GM12878 (cell line): ENCODE measurements at regions not wholly inside any gene's neighbourhood (a gene's known extent, or its start where the extent isn't known, plus 50 kb on each side); places are given as distances from the start of the nearest gene placed in this dataset.

Experiments
- ATAC-seq: fragments of 200-7000 bp; cut with Tn5 transposase; 3 replicates; pipeline ENCODE4 v1.9.1; 2020; ENCODE audit warnings: mild to moderate bottlenecking, moderate library complexity
- BruUV-seq: library from RNA; stranded (reverse); fragments of 400-500 nt; replicated peaks from 2 replicates; lab custom pipeline; 2021; lab: Mats Ljungman, UMichigan
- CTCF ChIA-PET: fragments of 300-600 bp; sonication (Branson Sonifier 250); formaldehyde crosslinking; extraction: SDS; loops from one replicate; lab custom pipeline; 2021; ENCODE audit warnings: inconsistent platforms; lab: Yijun Ruan, JAX
- POLR2A ChIA-PET: fragments of 350-600 bp; formaldehyde crosslinking; extraction: SDS; loops from one replicate; lab custom pipeline; 2021; ENCODE audit warnings: inconsistent platforms; lab: Charles Lee
- RAD21 ChIA-PET: fragments of 300-600 bp; sonication (Branson Sonifier 250); formaldehyde crosslinking; loops from one replicate; lab custom pipeline; 2023; ENCODE audit warnings: antibody characterized with exemption; ENCODE audit not compliant: unreplicated experiment; lab: Charles Lee
- SMC1A ChIA-PET: fragments of 300-600 bp; sonication (Branson Sonifier 250); formaldehyde crosslinking; loops from one replicate; lab custom pipeline; 2023; ENCODE audit not compliant: unreplicated experiment, uncharacterized antibody; lab: Charles Lee
- DNase-seq: peaks from one replicate; pipeline ENCODE4 v3.0.0-alpha.2; 2011; ENCODE audit warnings: low read depth, low spot score
- FAIRE-seq: peaks from 3 replicates; lab custom pipeline; 2011; peaks lifted over from hg19 to GRCh38; lab: Jason Lieb, UNC
- H2AFZ ChIP-seq: 2 replicates; pipeline ENCODE4 v1.6.0; 2011; ENCODE audit warnings: low read depth, low read length, control low read depth; ENCODE audit not compliant: control insufficient read depth
- H3K27ac ChIP-seq: 2 replicates; pipeline ENCODE4 v1.5.1; 2011; ENCODE audit warnings: control low read depth; ENCODE audit not compliant: control insufficient read depth, insufficient read depth
- H3K27me3 ChIP-seq, 2 experiments: replicated peaks in 1 of 2; 2 replicates each; pipeline versions ENCODE4 v1.6.0 to v1.6.1; 2011; ENCODE audit warnings: low read length in 1 of 2; ENCODE audit not compliant: control insufficient read depth in 2 of 2, insufficient read depth in 2 of 2
- H3K36me3 ChIP-seq, 2 experiments: 2 replicates each; pipeline ENCODE4 v1.5.1; 2011; ENCODE audit warnings: low read length in 1 of 2; ENCODE audit not compliant: control insufficient read depth in 2 of 2, insufficient read depth in 2 of 2
- H3K4me1 ChIP-seq: 2 replicates; pipeline ENCODE4 v1.6.1; 2011; ENCODE audit warnings: mild to moderate bottlenecking, low read length, moderate library complexity, mixed read lengths; ENCODE audit not compliant: control insufficient read depth, insufficient read depth
- H3K4me2 ChIP-seq: 2 replicates; pipeline ENCODE4 v1.6.0; 2011; ENCODE audit warnings: control low read depth; ENCODE audit not compliant: control insufficient read depth, insufficient read depth
- H3K4me3 ChIP-seq: fragments of 200-600 bp; sonication (generic); 2 replicates; pipeline ENCODE4 v1.5.1; 2016
- H3K79me2 ChIP-seq: 2 replicates; pipeline ENCODE4 v1.6.0; 2011; ENCODE audit warnings: low read length; ENCODE audit not compliant: control insufficient read depth, insufficient read depth
- H3K9ac ChIP-seq: 2 replicates; pipeline ENCODE4 v1.8.0; 2011; ENCODE audit warnings: low read length, control low read depth, mixed read lengths; ENCODE audit not compliant: control insufficient read depth, insufficient read depth
- H3K9me3 ChIP-seq: replicated peaks from 3 replicates; pipeline ENCODE4 v1.5.1; 2011; ENCODE audit warnings: mild to moderate bottlenecking, low read length; ENCODE audit not compliant: control insufficient read depth, insufficient read depth
- H4K20me1 ChIP-seq: 2 replicates; pipeline ENCODE4 v1.6.0; 2011; ENCODE audit not compliant: control insufficient read depth, insufficient read depth
- BACH1 ChIP-seq: fragments of 450-650 bp; IDR thresholded peaks from 2 replicates; pipeline ENCODE4 v1.6.1; 2017; ENCODE audit warnings: mild to moderate bottlenecking, borderline replicate concordance
- DPF2 ChIP-seq: fragments of 450-650 bp; IDR thresholded peaks from 2 replicates; pipeline ENCODE4 v1.6.1; 2017; ENCODE audit warnings: mild to moderate bottlenecking
- FOS ChIP-seq: IDR thresholded peaks from 3 replicates; pipeline ENCODE4 v1.6.1; 2011; ENCODE audit warnings: borderline replicate concordance; ENCODE audit not compliant: insufficient read length; ENCODE audit errors: extremely low read depth
- KDM1A ChIP-seq: fragments of 200-600 bp; sonication (generic); IDR thresholded peaks from 2 replicates; pipeline ENCODE4 v1.6.1; 2016; ENCODE audit warnings: borderline replicate concordance
- MYC ChIP-seq: IDR thresholded peaks from 2 replicates; pipeline ENCODE4 v1.6.1; 2011; ENCODE audit warnings: mild to moderate bottlenecking, low read length, moderate library complexity, inconsistent platforms; ENCODE audit not compliant: insufficient read depth, insufficient replicate concordance, insufficient read length, severe bottlenecking
- NFYB ChIP-seq: IDR thresholded peaks from 2 replicates; pipeline ENCODE4 v1.6.1; 2011; ENCODE audit warnings: low read depth, mild to moderate bottlenecking, low read length, improper control_type of control experiment, moderate library complexity; ENCODE audit not compliant: insufficient read depth
- RELA ChIP-seq: fragments of 450-650 bp; IDR thresholded peaks from 2 replicates; pipeline ENCODE4 v1.8.0; 2014; ENCODE audit warnings: borderline replicate concordance; ENCODE audit not compliant: partially characterized antibody
- RFX5 ChIP-seq: IDR thresholded peaks from 2 replicates; pipeline ENCODE4 v1.6.1; 2011; ENCODE audit warnings: low read depth, low read length, improper control_type of control experiment
- TARDBP ChIP-seq: IDR thresholded peaks from 2 replicates; pipeline ENCODE4 v1.6.1; 2016; ENCODE audit warnings: borderline replicate concordance
- WGBS: methylation state at CpG from one replicate; pipeline ENCODE4 v1.1.6; 2016; ENCODE audit warnings: low lambda C conversion rate; ENCODE audit not compliant: insufficient replicate concordance, insufficient coverage; ENCODE audit errors: missing lambda C conversion rate; 5-methylcytosine and 5-hydroxymethylcytosine counted together
- in situ Hi-C: fragments of 300-500 bp; cut with MboI; formaldehyde crosslinking; loops from 9 replicates; pipeline ENCODE4 v1.14.3; 2018; ENCODE audit warnings: mixed read lengths
- intact Hi-C: fragments of 100-400 bp; cut with micrococcal nuclease; formaldehyde crosslinking; loops from one replicate; pipeline ENCODE4 v1.14.2; 2022; ENCODE audit not compliant: unreplicated experiment
- TF ChIP-seq, protein P1 (sequence below): fragments of 450-650 bp; IDR thresholded peaks from 2 replicates; pipeline ENCODE4 v1.6.1; 2017; ENCODE audit warnings: borderline replicate concordance
- TF ChIP-seq, protein P2 (sequence below): fragments of 450-650 bp; formaldehyde crosslinking; IDR thresholded peaks from 2 replicates; pipeline ENCODE4 v1.4.0; 2022; ENCODE audit warnings: mild to moderate bottlenecking, moderate library complexity
- TF ChIP-seq, protein P3 (sequence below): fragments of 450-650 bp; IDR thresholded peaks from 2 replicates; pipeline ENCODE4 v1.6.1; 2018; ENCODE audit warnings: mild to moderate bottlenecking, low read depth, moderate library complexity; ENCODE audit not compliant: partially characterized antibody
- TF ChIP-seq, protein P4 (sequence below): fragments of 450-650 bp; IDR thresholded peaks from 2 replicates; pipeline ENCODE4 v1.6.1; 2017; ENCODE audit warnings: mild to moderate bottlenecking

DNA sequence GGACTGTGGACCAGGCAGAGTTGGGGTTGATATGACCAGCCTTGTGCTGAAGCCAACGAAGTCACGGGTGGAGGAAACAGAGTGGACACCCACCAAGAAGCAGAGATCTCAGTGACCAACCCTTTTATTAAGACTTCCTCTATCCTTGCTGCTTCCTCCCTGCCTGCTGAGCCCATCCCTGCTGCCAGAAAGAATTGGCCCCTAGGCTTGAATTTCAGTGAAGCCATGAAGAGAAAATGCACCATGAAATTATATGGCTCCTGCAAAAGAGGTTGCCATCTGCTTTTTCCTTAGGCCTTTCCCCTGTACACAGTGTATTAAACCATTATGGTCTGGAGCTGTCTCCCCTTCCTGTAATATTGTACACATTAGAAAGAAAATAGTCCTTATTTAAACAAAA, 246.7 kb downstream of the HS3ST3B1 start (continued):
- TF ChIP-seq, protein P1, sequence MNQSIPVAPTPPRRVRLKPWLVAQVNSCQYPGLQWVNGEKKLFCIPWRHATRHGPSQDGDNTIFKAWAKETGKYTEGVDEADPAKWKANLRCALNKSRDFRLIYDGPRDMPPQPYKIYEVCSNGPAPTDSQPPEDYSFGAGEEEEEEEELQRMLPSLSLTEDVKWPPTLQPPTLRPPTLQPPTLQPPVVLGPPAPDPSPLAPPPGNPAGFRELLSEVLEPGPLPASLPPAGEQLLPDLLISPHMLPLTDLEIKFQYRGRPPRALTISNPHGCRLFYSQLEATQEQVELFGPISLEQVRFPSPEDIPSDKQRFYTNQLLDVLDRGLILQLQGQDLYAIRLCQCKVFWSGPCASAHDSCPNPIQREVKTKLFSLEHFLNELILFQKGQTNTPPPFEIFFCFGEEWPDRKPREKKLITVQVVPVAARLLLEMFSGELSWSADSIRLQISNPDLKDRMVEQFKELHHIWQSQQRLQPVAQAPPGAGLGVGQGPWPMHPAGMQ: no peak
- no peak for TF ChIP-seq KDM1A
- TF ChIP-seq, protein P2, sequence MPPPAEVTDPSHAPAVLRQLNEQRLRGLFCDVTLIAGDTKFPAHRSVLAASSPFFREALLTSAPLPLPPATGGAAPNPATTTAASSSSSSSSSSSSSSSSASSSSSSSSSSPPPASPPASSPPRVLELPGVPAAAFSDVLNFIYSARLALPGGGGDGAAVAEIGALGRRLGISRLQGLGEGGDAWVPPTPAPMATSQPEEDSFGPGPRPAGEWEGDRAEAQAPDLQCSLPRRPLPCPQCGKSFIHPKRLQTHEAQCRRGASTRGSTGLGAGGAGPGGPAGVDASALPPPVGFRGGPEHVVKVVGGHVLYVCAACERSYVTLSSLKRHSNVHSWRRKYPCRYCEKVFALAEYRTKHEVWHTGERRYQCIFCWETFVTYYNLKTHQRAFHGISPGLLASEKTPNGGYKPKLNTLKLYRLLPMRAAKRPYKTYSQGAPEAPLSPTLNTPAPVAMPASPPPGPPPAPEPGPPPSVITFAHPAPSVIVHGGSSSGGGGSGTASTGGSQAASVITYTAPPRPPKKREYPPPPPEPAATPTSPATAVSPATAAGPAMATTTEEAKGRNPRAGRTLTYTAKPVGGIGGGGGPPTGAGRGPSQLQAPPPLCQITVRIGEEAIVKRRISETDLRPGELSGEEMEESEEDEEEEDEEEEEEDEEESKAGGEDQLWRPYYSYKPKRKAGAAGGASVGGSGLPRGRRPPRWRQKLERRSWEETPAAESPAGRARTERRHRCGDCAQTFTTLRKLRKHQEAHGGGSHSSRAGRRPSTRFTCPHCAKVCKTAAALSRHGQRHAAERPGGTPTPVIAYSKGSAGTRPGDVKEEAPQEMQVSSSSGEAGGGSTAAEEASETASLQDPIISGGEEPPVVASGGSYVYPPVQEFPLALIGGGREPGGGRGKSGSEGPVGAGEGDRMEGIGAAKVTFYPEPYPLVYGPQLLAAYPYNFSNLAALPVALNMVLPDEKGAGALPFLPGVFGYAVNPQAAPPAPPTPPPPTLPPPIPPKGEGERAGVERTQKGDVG (CRISPR knock-in tag): no peak

DNA sequence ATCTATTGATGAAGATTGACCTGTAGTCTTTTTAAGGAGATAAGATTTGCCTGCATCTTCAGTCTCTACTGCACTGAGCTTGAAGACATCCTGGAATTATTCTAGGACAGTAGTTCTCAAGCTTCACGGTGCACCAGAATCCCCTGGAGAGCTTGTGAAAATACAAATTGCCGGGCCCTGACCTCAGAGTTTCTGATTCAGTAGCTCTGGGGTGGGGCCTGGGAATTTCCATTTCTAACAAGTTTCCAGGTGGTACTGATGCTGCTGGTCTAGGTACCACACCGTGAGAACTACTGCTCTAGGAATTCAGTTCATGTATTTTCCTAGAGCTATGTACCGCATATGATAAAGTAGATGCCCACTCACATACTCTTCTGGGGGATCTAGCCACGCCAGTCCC, 246.1 kb downstream of the HS3ST3B1 start:
- no peak for FAIRE-seq
- CTCF ChIA-PET: no interaction called here
- no peaks in the 10 kb centered on the region for H3K4me1 ChIP-seq
- no peak for DNase-seq
- no peaks in the 10 kb centered on the region for H3K36me3 ChIP-seq
- no peak overlapping the region for H3K4me3 ChIP-seq
- RAD21 ChIA-PET: no interaction called here
- no TSS peak for BruUV-seq
- in situ Hi-C loops (no loop called here), intact Hi-C loops (no loop called here)
- H4K20me1 ChIP-seq: no peaks in the 10 kb centered on the region
- POLR2A ChIA-PET: no interaction called here
- H2AFZ ChIP-seq: no peak overlapping the region
- H3K4me2 ChIP-seq: no peak overlapping the region
- TF ChIP-seq, protein P3, sequence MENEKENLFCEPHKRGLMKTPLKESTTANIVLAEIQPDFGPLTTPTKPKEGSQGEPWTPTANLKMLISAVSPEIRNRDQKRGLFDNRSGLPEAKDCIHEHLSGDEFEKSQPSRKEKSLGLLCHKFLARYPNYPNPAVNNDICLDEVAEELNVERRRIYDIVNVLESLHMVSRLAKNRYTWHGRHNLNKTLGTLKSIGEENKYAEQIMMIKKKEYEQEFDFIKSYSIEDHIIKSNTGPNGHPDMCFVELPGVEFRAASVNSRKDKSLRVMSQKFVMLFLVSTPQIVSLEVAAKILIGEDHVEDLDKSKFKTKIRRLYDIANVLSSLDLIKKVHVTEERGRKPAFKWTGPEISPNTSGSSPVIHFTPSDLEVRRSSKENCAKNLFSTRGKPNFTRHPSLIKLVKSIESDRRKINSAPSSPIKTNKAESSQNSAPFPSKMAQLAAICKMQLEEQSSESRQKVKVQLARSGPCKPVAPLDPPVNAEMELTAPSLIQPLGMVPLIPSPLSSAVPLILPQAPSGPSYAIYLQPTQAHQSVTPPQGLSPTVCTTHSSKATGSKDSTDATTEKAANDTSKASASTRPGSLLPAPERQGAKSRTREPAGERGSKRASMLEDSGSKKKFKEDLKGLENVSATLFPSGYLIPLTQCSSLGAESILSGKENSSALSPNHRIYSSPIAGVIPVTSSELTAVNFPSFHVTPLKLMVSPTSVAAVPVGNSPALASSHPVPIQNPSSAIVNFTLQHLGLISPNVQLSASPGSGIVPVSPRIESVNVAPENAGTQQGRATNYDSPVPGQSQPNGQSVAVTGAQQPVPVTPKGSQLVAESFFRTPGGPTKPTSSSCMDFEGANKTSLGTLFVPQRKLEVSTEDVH: no peak
- TF ChIP-seq FOS (no peak), RELA (no peak), BACH1 (no peak), TARDBP (no peak), MYC (no peak), DPF2 (no peak), RFX5 (no peak), NFYB (no peak)
- TF ChIP-seq, protein P4, sequence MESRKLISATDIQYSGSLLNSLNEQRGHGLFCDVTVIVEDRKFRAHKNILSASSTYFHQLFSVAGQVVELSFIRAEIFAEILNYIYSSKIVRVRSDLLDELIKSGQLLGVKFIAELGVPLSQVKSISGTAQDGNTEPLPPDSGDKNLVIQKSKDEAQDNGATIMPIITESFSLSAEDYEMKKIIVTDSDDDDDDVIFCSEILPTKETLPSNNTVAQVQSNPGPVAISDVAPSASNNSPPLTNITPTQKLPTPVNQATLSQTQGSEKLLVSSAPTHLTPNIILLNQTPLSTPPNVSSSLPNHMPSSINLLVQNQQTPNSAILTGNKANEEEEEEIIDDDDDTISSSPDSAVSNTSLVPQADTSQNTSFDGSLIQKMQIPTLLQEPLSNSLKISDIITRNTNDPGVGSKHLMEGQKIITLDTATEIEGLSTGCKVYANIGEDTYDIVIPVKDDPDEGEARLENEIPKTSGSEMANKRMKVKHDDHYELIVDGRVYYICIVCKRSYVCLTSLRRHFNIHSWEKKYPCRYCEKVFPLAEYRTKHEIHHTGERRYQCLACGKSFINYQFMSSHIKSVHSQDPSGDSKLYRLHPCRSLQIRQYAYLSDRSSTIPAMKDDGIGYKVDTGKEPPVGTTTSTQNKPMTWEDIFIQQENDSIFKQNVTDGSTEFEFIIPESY: no peak
- no peaks in the 10 kb centered on the region for H3K79me2 ChIP-seq
- ATAC-seq: no peak
- 8% methylated on average over 5 of the region's 5 CpGs for WGBS
- H3K27ac ChIP-seq: no peak overlapping the region
- H3K9me3 ChIP-seq: no peaks in the 10 kb centered on the region; the same call in 2 of the 3 replicates
- H3K27me3 ChIP-seq: no peaks in the 10 kb centered on the region
- no peak overlapping the region for H3K9ac ChIP-seq
- SMC1A ChIA-PET: no interaction called here
